ENCODE measurements at regions not wholly inside any gene's neighbourhood (a gene's known extent, or its start where the extent isn't known, plus 50 kb on each side); places are given as distances from the start of the nearest gene placed in this dataset.

GRCh38 chr4:62429297-62429696 lies 1229.2 kb downstream of the ADGRL3 start:
- DNase-seq: no peak

- DNase-seq: no peak
These were observed 1215.1 kb downstream of the ADGRL3 start for GRCh38 chr4:62415256-62415655.

GRCh38 chr4:62414563-62414962 lies 1214.4 kb downstream of the ADGRL3 start:
- DNase-seq: no peak

- DNase-seq: no peak
These were observed 1210.4 kb downstream of the ADGRL3 start for GRCh38 chr4:62410371-62411003.

- no peak for DNase-seq
These were observed 1208.3 kb downstream of the ADGRL3 start for GRCh38 chr4:62408454-62408853.

DNA sequence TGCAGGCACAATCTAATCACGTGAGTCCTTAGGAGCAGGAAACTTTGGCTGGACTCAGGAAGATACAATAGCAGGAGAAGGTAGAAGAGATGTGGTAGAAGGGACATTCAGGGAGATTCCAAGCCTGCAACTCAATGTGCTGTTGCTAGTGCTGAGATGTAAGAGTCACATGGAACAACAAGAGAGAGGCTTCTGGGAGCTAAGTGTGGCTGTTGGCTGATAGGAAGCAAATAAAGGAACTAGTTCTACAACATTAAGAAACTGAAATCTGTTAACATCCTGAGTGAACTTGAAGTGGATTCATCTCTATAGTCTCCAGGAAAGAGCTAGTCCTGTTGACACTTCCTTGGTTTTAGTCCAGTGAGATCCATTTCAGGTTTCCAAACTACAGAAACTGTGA lies 1207.4 kb downstream of the ADGRL3 start:
- no peak for DNase-seq

GRCh38 chr4:62402088-62402806 lies 1202.1 kb downstream of the ADGRL3 start:
- DNase-seq: peak; percentile 27

GRCh38 chr4:62399242-62399641 lies 1199.1 kb downstream of the ADGRL3 start:
- peak; percentile 7 for DNase-seq

GRCh38 chr4:62398318-62398717 lies 1198.2 kb downstream of the ADGRL3 start:
- no peak for DNase-seq

DNA sequence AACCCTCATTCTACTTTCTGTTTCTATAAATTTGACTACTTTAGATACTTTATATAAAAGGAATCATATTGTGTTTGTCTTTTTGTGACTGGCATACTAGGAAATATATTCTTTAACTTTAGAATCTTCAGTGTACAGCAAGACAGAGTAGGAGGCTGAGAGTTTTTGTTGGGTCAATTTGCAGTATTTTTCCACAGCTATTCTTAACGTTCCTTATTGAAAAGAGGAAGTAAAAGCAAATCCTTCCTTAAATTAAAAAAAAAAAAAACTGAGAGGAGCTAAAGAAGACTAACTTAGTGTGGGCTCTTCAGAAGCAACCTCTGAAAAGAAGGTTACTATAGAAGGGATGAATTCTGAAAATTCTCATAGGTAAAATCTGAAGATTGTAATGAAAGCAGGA lies 1194.6 kb downstream of the ADGRL3 start:
- no peak for DNase-seq

- DNase-seq: no peak
These were observed 1187.7 kb downstream of the ADGRL3 start for GRCh38 chr4:62387808-62388207.

- DNase-seq: no peak
These were observed 1177.6 kb downstream of the ADGRL3 start for GRCh38 chr4:62377700-62378099.

DNA sequence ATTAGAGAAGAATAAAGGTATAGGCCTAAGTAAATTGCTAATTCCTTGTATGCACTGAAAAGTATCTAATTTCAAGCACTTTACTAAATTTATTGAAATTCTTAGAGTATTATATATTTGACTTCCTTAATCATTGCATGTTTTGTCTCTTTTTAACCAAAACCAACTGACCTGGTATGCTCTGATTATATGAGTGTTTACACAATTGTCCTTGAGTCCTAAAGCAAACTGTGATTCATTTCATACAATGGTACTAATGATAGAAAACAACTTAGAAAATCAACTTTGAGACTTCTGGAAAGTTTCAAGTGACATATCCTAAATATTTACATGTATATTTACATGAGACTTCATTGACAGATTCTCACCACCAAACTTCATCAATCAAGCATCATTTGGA lies 1177.1 kb downstream of the ADGRL3 start:
- no peak for DNase-seq

DNA sequence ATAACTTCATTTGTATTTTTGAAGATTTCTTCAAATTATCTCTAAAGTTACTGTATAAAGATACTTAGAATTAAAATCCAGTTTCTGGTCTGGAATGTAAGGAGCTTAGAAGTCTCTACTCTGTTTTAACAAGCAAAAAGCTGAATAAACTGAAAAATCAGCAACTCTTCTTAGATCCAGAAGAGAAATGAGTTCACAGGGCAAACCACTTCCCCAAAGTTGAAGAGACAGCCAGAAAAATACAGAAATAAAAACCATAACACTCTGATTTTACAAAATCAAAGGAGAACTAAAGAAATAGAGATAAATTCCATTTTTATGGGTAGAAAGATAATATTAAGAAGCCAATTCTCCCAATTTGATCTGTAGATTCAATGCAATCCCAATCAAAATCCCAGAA lies 1166.8 kb downstream of the ADGRL3 start:
- DNase-seq: no peak

GRCh38 chr4:62360156-62360545 lies 1160.0 kb downstream of the ADGRL3 start:
- no peak for DNase-seq

DNA sequence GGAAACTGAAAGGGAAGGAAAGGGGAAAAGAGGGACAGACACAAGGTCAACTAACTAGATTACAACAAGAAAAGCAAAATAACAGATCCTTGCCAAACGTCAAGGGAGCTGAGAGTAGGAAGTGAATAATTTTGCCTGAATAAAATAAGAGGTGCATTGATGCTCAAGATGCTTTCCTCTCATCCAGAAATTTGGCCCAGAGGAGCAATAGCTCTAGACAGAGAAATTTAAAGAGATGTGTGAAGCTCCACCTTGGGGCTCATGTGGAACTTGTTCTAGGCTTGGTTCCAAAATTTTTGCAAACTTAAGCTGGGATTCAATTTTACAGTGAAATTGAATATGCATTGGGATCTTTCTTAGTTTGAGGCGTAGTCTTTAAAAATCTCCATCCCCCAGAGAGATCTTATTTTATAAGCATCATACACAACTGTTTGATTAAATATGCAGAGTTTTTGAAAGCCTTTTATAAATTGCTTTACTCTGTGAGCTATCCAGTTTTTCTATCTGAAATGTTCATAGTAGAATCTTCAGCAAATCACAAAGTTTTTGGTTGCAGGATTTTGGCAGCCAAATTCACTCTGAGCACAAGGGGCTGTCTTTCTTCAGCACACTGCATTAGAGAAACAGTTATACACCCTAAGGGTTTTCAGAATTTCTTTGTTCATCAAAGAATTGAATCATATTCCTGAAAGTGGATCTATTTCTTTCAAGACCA lies 1159.5 kb downstream of the ADGRL3 start:
- DNase-seq: no peak

DNA sequence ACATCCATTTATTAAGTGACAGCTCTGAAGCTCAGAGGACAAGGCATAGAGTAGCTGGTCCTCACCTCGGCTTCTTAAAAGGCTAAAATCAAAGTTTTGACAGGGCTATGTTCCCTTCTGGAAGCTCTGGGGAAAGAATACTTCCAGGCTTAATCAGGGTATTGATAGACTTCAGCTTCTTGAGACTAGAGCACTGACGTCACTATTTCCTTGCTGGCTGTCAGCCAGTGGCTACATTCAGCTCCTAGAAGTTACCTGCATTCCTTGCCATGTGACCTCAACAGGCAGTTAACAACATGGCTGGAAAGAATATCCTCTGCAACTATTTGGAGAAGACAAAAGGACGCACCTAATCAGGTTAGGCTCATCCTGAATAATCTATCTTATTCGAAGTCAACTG lies 1144.8 kb downstream of the ADGRL3 start:
- DNase-seq: no peak

- no peak for DNase-seq
These were observed 1144.3 kb downstream of the ADGRL3 start for GRCh38 chr4:62344474-62344873.

- DNase-seq: no peak
These were observed 1142.2 kb downstream of the ADGRL3 start for GRCh38 chr4:62342346-62342745.

- DNase-seq: no peak
These were observed 1128.4 kb downstream of the ADGRL3 start for GRCh38 chr4:62328526-62328925.

- DNase-seq: no peak
These were observed 1127.6 kb downstream of the ADGRL3 start for GRCh38 chr4:62327612-62328297.

DNA sequence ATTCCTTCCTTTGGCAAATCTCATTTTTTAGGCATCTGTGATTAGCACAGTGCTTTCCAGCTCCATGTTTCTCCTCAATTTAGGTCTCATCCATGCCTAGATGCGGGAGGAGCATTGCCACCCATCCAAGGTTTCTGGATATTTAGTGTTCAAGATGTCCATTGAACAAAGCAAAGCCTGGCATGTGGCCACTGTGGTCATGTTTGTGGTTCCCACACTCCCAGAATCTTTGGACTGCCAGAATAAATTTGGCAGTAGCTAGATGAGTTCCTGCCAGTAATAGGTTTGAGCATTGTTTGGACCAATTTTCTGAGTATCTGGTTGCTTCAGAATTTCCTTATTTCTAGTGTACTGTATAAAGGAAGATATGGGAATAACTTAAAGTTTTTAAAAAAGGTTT lies 1124.1 kb downstream of the ADGRL3 start:
- DNase-seq: no peak

GRCh38 chr4:62320612-62321011 lies 1120.5 kb downstream of the ADGRL3 start:
- DNase-seq: no peak

- DNase-seq: no peak
These were observed 1102.6 kb downstream of the ADGRL3 start for GRCh38 chr4:62302710-62303109.

Data from NK-92 treated with Interleukin-12 subunit alpha and Interleukin-12 subunit beta, amount 100 ng/mL, for 24 hours (cell line).